ENCODE measurements at regions not wholly inside any gene's neighbourhood (a gene's known extent, or its start where the extent isn't known, plus 50 kb on each side); places are given as distances from the start of the nearest gene placed in this dataset.
"Not testable (repeated sequence)": the region's sequence is repeated elsewhere in the genome, so short reads cannot be mapped to it uniquely, and the experiment has no call there.

DNA sequence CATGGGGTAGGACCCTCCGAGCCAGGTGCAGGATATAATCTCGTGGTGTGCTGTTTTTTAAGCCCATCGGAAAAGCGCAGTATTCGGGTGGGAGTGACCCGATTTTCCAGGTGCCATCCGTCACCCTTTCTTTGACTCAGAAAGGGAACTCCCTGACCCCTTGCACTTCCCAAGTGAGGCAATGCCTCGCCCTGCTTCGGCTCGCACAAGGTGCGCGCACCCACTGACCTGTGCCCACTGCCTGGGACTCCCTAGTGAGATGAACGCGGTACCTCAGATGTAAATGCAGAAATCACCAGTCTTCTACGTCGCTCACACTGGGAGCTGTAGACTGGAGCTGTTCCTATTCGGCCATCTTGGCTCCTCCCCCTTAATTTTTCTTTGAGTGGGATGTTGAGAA, 382.9 kb upstream of the ISX start:
- not testable (repeated sequence) for TF ChIP-seq POLR2A, EP300 (IDR thresholded peaks at IDR 0.05)
- TF ChIP-seq, protein P1, sequence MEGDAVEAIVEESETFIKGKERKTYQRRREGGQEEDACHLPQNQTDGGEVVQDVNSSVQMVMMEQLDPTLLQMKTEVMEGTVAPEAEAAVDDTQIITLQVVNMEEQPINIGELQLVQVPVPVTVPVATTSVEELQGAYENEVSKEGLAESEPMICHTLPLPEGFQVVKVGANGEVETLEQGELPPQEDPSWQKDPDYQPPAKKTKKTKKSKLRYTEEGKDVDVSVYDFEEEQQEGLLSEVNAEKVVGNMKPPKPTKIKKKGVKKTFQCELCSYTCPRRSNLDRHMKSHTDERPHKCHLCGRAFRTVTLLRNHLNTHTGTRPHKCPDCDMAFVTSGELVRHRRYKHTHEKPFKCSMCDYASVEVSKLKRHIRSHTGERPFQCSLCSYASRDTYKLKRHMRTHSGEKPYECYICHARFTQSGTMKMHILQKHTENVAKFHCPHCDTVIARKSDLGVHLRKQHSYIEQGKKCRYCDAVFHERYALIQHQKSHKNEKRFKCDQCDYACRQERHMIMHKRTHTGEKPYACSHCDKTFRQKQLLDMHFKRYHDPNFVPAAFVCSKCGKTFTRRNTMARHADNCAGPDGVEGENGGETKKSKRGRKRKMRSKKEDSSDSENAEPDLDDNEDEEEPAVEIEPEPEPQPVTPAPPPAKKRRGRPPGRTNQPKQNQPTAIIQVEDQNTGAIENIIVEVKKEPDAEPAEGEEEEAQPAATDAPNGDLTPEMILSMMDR (IDR thresholded peaks at IDR 0.05): not testable (repeated sequence)

Data from ovary (tissue), 3 donors.